IMR-90 (cell line): ENCODE measurements at regions not wholly inside any gene's neighbourhood (a gene's known extent, or its start where the extent isn't known, plus 50 kb on each side); places are given as distances from the start of the nearest gene placed in this dataset.

Experiments
- ATAC-seq: fragments of 200-7000 bp; cut with Tn5 transposase; 2 replicates; pipeline ENCODE4 v1.9.1; 2020; ENCODE audit warnings: low read depth, mild to moderate bottlenecking, moderate library complexity
- BruUV-seq: library from RNA; stranded (reverse); fragments of 400-500 nt; replicated peaks from 2 replicates; lab custom pipeline; 2021; lab: Mats Ljungman, UMichigan
- CTCF ChIA-PET: fragments of 300-600 bp; formaldehyde crosslinking; extraction: SDS; loops from one replicate; lab custom pipeline; 2021; ENCODE audit warnings: antibody characterized with exemption; lab: Yijun Ruan, JAX
- POLR2A ChIA-PET: fragments of 300-600 bp; sonication (Branson Sonifier 250); formaldehyde crosslinking; loops from one replicate; lab custom pipeline; 2022; ENCODE audit warnings: antibody characterized with exemption; ENCODE audit not compliant: unreplicated experiment; lab: Charles Lee
- DNase-seq: peaks from one replicate; pipeline ENCODE4 v3.0.0; 2013
- H2AFZ ChIP-seq: replicated peaks from 2 replicates; pipeline ENCODE3; 2013; ENCODE audit warnings: low read length, mild to moderate bottlenecking; ENCODE audit not compliant: poor library complexity
- H2AK5ac ChIP-seq: 2 replicates; pipeline ENCODE4 v1.6.1; 2013; ENCODE audit warnings: low read depth, low read length, inconsistent platforms
- H2AK9ac ChIP-seq: replicated peaks from 2 replicates; pipeline ENCODE3; 2013; ENCODE audit warnings: mild to moderate bottlenecking, low read depth, low read length, moderate library complexity; ENCODE audit not compliant: poor library complexity
- H2BK120ac ChIP-seq: 2 replicates; pipeline ENCODE4 v1.6.1; 2013; ENCODE audit warnings: low read depth, low read length, inconsistent platforms
- H2BK15ac ChIP-seq: 3 replicates; pipeline ENCODE4 v1.6.1; 2013; ENCODE audit warnings: low read depth, low read length, inconsistent platforms
- H2BK20ac ChIP-seq: 2 replicates; pipeline ENCODE4 v1.6.1; 2013; ENCODE audit warnings: low read depth, mild to moderate bottlenecking, inconsistent platforms, low read length, moderate library complexity
- H2BK5ac ChIP-seq: 2 replicates; pipeline ENCODE4 v1.6.1; 2013; ENCODE audit warnings: mild to moderate bottlenecking, low read depth, low read length, inconsistent platforms; ENCODE audit not compliant: poor library complexity, severe bottlenecking
- H3K14ac ChIP-seq: replicated peaks from 2 replicates; pipeline ENCODE4 v1.6.1; 2013; ENCODE audit warnings: low read depth, low read length, inconsistent platforms
- H3K18ac ChIP-seq: 2 replicates; pipeline ENCODE4 v1.6.1; 2013; ENCODE audit warnings: low read depth, low read length, control low read depth
- H3K23ac ChIP-seq: 2 replicates; pipeline ENCODE4 v1.6.1; 2013; ENCODE audit warnings: low read depth, low read length, inconsistent platforms
- H3K27ac ChIP-seq: 2 replicates; pipeline ENCODE4 v1.5.1; 2013; ENCODE audit warnings: mild to moderate bottlenecking, control low read depth, low read length; ENCODE audit not compliant: insufficient read depth
- H3K27me3 ChIP-seq: 2 replicates; pipeline ENCODE4 v1.6.1; 2013; ENCODE audit warnings: low read length; ENCODE audit not compliant: control insufficient read depth, insufficient read depth
- H3K36me3 ChIP-seq: 2 replicates; pipeline ENCODE4 v1.6.1; 2013; ENCODE audit warnings: low read length, mixed read lengths; ENCODE audit not compliant: control insufficient read depth, insufficient read depth
- H3K4ac ChIP-seq: 2 replicates; pipeline ENCODE4 v1.6.1; 2013; ENCODE audit warnings: low read depth, low read length, inconsistent platforms
- H3K4me1 ChIP-seq: 2 replicates; pipeline ENCODE4 v1.6.1; 2013; ENCODE audit warnings: low read length, mixed read lengths; ENCODE audit not compliant: control insufficient read depth, insufficient read depth
- H3K4me2 ChIP-seq: 2 replicates; pipeline ENCODE4 v1.6.1; 2013; ENCODE audit warnings: low read depth, mild to moderate bottlenecking, control low read depth, low read length, moderate library complexity
- H3K4me3 ChIP-seq: 2 replicates; pipeline ENCODE4 v1.5.1; 2013; ENCODE audit warnings: low read depth, mild to moderate bottlenecking, control low read depth, low read length, moderate library complexity; ENCODE audit not compliant: insufficient read depth
- H3K56ac ChIP-seq: 2 replicates; pipeline ENCODE4 v1.6.1; 2013; ENCODE audit warnings: low read length, inconsistent platforms; ENCODE audit not compliant: insufficient read depth; ENCODE audit errors: extremely low read depth
- H3K79me1 ChIP-seq, 2 experiments: 2 replicates each; pipeline ENCODE4 v1.6.1; 2013; ENCODE audit warnings: low read length in 2 of 2, inconsistent platforms in 1 of 2, low read depth in 1 of 2
- H3K9ac ChIP-seq: 2 replicates; pipeline ENCODE4 v1.6.1; 2013; ENCODE audit warnings: low read depth, low read length, control low read depth
- H3K9me1 ChIP-seq: 2 replicates; pipeline ENCODE4 v1.6.1; 2013; ENCODE audit warnings: low read length, inconsistent platforms; ENCODE audit not compliant: insufficient read depth
- H3K9me3 ChIP-seq: 2 replicates; pipeline ENCODE4 v1.6.1; 2013; ENCODE audit warnings: low read length; ENCODE audit not compliant: control insufficient read depth, insufficient read depth
- H4K20me1 ChIP-seq: 2 replicates; pipeline ENCODE4 v1.6.1; 2013; ENCODE audit warnings: low read length, inconsistent platforms; ENCODE audit not compliant: insufficient read depth
- H4K5ac ChIP-seq: 2 replicates; pipeline ENCODE4 v1.6.1; 2013; ENCODE audit warnings: mild to moderate bottlenecking, low read depth, low read length, control low read depth
- H4K8ac ChIP-seq, 2 experiments: 2 replicates each; pipeline ENCODE4 v1.6.1; 2013; ENCODE audit warnings: low read depth in 2 of 2, low read length in 2 of 2, control low read depth in 1 of 2, inconsistent platforms in 1 of 2
- H4K91ac ChIP-seq: 2 replicates; pipeline ENCODE4 v1.6.1; 2013; ENCODE audit warnings: low read depth, low read length, inconsistent platforms; ENCODE audit not compliant: insufficient read depth
- BHLHE40 ChIP-seq: fragments of 150-350 bp; IDR thresholded peaks from 2 replicates; pipeline ENCODE4 v1.6.1; 2016; ENCODE audit warnings: mild to moderate bottlenecking, low read depth, low read length
- CEBPB ChIP-seq: IDR thresholded peaks from 2 replicates; pipeline ENCODE4 v1.6.1; 2012; ENCODE audit warnings: low read depth, low read length, improper control_type of control experiment
- CHD1 ChIP-seq: IDR thresholded peaks from 2 replicates; pipeline ENCODE4 v1.6.1; 2012; ENCODE audit warnings: low read depth, low read length, improper control_type of control experiment
- FOS ChIP-seq: fragments of 150-350 bp; IDR thresholded peaks from 2 replicates; pipeline ENCODE4 v1.6.1; 2016; ENCODE audit warnings: low read depth, low read length
- MAFK ChIP-seq: IDR thresholded peaks from 2 replicates; pipeline ENCODE4 v1.6.1; 2012; ENCODE audit warnings: low read depth, low read length, improper control_type of control experiment
- MAZ ChIP-seq: IDR thresholded peaks from 2 replicates; pipeline ENCODE4 v1.6.1; 2012; ENCODE audit warnings: low read depth, mild to moderate bottlenecking, low read length, improper control_type of control experiment, moderate library complexity, borderline replicate concordance
- MXI1 ChIP-seq: IDR thresholded peaks from 2 replicates; pipeline ENCODE4 v1.6.1; 2012; ENCODE audit warnings: low read depth, mild to moderate bottlenecking, low read length, moderate library complexity, borderline replicate concordance
- NFE2L2 ChIP-seq: fragments of 150-350 bp; IDR thresholded peaks from 2 replicates; pipeline ENCODE4 v1.6.1; 2016; ENCODE audit warnings: low read depth, mild to moderate bottlenecking, low read length
- POLR2A ChIP-seq: IDR thresholded peaks from 2 replicates; pipeline ENCODE4 v1.6.1; 2012; ENCODE audit warnings: mild to moderate bottlenecking, low read depth, low read length
- RAD21 ChIP-seq: IDR thresholded peaks from 2 replicates; pipeline ENCODE4 v1.6.1; 2012; ENCODE audit warnings: low read length, improper control_type of control experiment
- RCOR1 ChIP-seq: IDR thresholded peaks from 2 replicates; pipeline ENCODE4 v1.6.1; 2012; ENCODE audit warnings: mild to moderate bottlenecking, low read length, improper control_type of control experiment; ENCODE audit not compliant: insufficient replicate concordance
- RFX5 ChIP-seq: IDR thresholded peaks from 2 replicates; pipeline ENCODE4 v1.8.0; 2012; ENCODE audit warnings: low read depth, mild to moderate bottlenecking, low read length, moderate library complexity
- SMC3 ChIP-seq: fragments of 150-350 bp; IDR thresholded peaks from 2 replicates; pipeline ENCODE4 v1.6.1; 2016; ENCODE audit warnings: low read depth, mild to moderate bottlenecking, antibody characterized with exemption, low read length, moderate library complexity
- WGBS, 2 experiments: methylation state at CpG; one replicate each; pipeline versions ENCODE4 v1.1.5 to v1.1.7; 2013; ENCODE audit warnings: missing lambda C conversion rate in 2 of 2; ENCODE audit not compliant: insufficient read length in 1 of 2; ENCODE audit errors: extremely low coverage in 2 of 2; 5-methylcytosine and 5-hydroxymethylcytosine counted together
- dilution Hi-C: fragments of 300-500 bp; cut with HindIII; formaldehyde crosslinking; loops from one replicate; pipeline ENCODE4 v1.14.3; 2018; ENCODE audit warnings: low sequenced_read_pairs; ENCODE audit not compliant: unreplicated experiment
- in situ Hi-C: fragments of 300-500 bp; cut with MboI; formaldehyde crosslinking; loops from 3 replicates; pipeline ENCODE4 v1.14.3; 2019; ENCODE audit warnings: low sequenced_read_pairs, inconsistent platforms, mixed read lengths
- intact Hi-C: fragments of 100-400 bp; cut with micrococcal nuclease; formaldehyde crosslinking; loops from 2 replicates; pipeline ENCODE4 v1.10.0; 2022
- TF ChIP-seq, protein P1 (sequence below): fragments of 150-350 bp; IDR thresholded peaks from 2 replicates; pipeline ENCODE4 v1.6.1; 2017; ENCODE audit warnings: mild to moderate bottlenecking, antibody characterized with exemption, low read length, low read depth
- TF ChIP-seq, protein P2 (sequence below): conservative IDR thresholded peaks from 2 replicates; pipeline ENCODE4 v1.5.1; 2012; ENCODE audit warnings: mild to moderate bottlenecking, low read depth, low read length, improper control_type of control experiment
- TF ChIP-seq, protein P3 (sequence below): fragments of 150-350 bp; IDR thresholded peaks from 2 replicates; pipeline ENCODE4 v1.6.1; 2016; ENCODE audit warnings: low read depth, mild to moderate bottlenecking, low read length, moderate library complexity, borderline replicate concordance

DNA sequence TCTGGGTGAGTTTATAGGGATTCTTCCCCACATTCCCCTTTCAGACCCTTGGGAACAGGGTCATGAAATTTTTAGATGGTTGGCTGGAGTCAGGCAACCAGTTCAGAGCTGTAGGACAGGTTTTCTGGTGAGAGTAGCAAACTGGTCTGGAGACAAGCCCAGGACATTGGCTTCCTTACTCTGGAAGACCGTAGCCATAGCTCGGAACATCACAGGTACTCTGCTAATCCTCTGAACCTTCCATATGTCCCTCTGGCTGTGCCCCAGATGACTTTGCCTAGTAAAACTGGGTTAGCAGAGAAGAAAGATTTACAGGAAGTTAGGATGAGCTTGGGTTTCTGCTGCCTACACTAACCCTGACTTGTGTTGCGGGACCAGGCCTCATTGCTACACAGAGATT is 104.5 kb upstream of the MKLN1 start:
- in situ Hi-C loops, result no loop called here
- Histone ChIP-seq H3K56ac (no peak overlapping the region), H3K23ac (no peak overlapping the region), H4K5ac (no peak overlapping the region), H3K9ac (no peak overlapping the region), H3K9me1 (peaks cover 4% of the 10 kb centered on the region; the same call in 1 of the 2 replicates), H3K14ac (no peak overlapping the region), H3K36me3 (no peaks in the 10 kb centered on the region), H3K79me1 (no peaks in the 10 kb centered on the region), H4K8ac (no peak overlapping the region), H2BK120ac (no peak overlapping the region), H3K27ac (no peak overlapping the region), H4K91ac (no peak overlapping the region), H3K4ac (no peak overlapping the region), H3K9me3 (no peaks in the 10 kb centered on the region), H3K18ac (no peak overlapping the region), H2BK20ac (no peak overlapping the region), H2AK9ac (no peak overlapping the region), H3K4me1 (peaks cover 4% of the 10 kb centered on the region), H2AK5ac (no peak overlapping the region), H2BK5ac (no peak overlapping the region), H2AFZ (no peak overlapping the region), H3K4me3 (no peak overlapping the region), H3K4me2 (no peak overlapping the region), H2BK15ac (no peak overlapping the region; the same call in 2 of the 3 replicates), H4K20me1 (no peaks in the 10 kb centered on the region), H3K27me3 (no peaks in the 10 kb centered on the region)
- intact Hi-C loops, result no loop called here
- no CpG with 5 or more reads among the region's 3 CpGs for WGBS, 2 experiments
- ChIA-PET POLR2A (no interaction called here), CTCF (no interaction called here)
- no TSS peak for BruUV-seq
- ATAC-seq (no peak), DNase-seq (no peak)
- TF ChIP-seq POLR2A (no peak), NFE2L2 (no peak), MAFK (no peak), RAD21 (no peak), SMC3 (no peak), RCOR1 (no peak), CHD1 (no peak), BHLHE40 (no peak), MXI1 (no peak), CEBPB (no peak), MAZ (no peak), FOS (no peak), RFX5 (no peak)
- TF ChIP-seq, protein P1, sequence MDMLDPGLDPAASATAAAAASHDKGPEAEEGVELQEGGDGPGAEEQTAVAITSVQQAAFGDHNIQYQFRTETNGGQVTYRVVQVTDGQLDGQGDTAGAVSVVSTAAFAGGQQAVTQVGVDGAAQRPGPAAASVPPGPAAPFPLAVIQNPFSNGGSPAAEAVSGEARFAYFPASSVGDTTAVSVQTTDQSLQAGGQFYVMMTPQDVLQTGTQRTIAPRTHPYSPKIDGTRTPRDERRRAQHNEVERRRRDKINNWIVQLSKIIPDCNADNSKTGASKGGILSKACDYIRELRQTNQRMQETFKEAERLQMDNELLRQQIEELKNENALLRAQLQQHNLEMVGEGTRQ, result no peak
- TF ChIP-seq, protein P2, sequence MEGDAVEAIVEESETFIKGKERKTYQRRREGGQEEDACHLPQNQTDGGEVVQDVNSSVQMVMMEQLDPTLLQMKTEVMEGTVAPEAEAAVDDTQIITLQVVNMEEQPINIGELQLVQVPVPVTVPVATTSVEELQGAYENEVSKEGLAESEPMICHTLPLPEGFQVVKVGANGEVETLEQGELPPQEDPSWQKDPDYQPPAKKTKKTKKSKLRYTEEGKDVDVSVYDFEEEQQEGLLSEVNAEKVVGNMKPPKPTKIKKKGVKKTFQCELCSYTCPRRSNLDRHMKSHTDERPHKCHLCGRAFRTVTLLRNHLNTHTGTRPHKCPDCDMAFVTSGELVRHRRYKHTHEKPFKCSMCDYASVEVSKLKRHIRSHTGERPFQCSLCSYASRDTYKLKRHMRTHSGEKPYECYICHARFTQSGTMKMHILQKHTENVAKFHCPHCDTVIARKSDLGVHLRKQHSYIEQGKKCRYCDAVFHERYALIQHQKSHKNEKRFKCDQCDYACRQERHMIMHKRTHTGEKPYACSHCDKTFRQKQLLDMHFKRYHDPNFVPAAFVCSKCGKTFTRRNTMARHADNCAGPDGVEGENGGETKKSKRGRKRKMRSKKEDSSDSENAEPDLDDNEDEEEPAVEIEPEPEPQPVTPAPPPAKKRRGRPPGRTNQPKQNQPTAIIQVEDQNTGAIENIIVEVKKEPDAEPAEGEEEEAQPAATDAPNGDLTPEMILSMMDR, result no peak
- TF ChIP-seq, protein P3, sequence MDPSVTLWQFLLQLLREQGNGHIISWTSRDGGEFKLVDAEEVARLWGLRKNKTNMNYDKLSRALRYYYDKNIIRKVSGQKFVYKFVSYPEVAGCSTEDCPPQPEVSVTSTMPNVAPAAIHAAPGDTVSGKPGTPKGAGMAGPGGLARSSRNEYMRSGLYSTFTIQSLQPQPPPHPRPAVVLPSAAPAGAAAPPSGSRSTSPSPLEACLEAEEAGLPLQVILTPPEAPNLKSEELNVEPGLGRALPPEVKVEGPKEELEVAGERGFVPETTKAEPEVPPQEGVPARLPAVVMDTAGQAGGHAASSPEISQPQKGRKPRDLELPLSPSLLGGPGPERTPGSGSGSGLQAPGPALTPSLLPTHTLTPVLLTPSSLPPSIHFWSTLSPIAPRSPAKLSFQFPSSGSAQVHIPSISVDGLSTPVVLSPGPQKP, result no peak
- dilution Hi-C loops, result no loop called here
